K562 (cell line): ENCODE measurements at regions not wholly inside any gene's neighbourhood (a gene's known extent, or its start where the extent isn't known, plus 50 kb on each side); places are given as distances from the start of the nearest gene placed in this dataset.

Source experiments
- ATAC-seq: fragments of 200-7000 bp; cut with Tn5 transposase; 3 replicates; pipeline ENCODE4 v1.9.1; 2020; ENCODE audit warnings: moderate library complexity
- BruUV-seq: library from RNA; stranded (reverse); fragments of 400-500 nt; replicated peaks from 2 replicates; lab custom pipeline; 2021; lab: Mats Ljungman, UMichigan
- CTCF ChIA-PET: fragments of 300-600 bp; formaldehyde crosslinking; extraction: SDS; loops from one replicate; lab custom pipeline; 2021; ENCODE audit warnings: low intra/inter-chr PET ratio; lab: Yijun Ruan, JAX
- POLR2A ChIA-PET: fragments of 300-600, 350-650 bp; sonication (Branson Sonifier 250); formaldehyde crosslinking; extraction: SDS; loops from one replicate; lab custom pipeline; 2021; ENCODE audit warnings: antibody characterized with exemption, inconsistent platforms; lab: Yijun Ruan, JAX
- DNase-seq, 4 experiments: peaks; one replicate each; pipeline versions ENCODE4 v3.0.0 to v3.0.0-alpha.2; 2011 to 2018; ENCODE audit warnings: low spot score in 3 of 4, mixed read lengths in 3 of 4; ENCODE audit errors: extremely low read depth in 1 of 4
- FAIRE-seq: peaks from 2 replicates; lab custom pipeline; 2011; peaks lifted over from hg19 to GRCh38; lab: Jason Lieb, UNC
- H2AFZ ChIP-seq: 2 replicates; pipeline ENCODE4 v1.6.0; 2011; ENCODE audit warnings: low read depth, low read length, control low read depth, inconsistent platforms
- H3K27ac ChIP-seq: fragments of 200-600 bp; 3 replicates; pipeline ENCODE4 v1.8.0; 2011; ENCODE audit warnings: low read depth, mild to moderate bottlenecking, control low read depth, inconsistent platforms, low read length, moderate library complexity, mixed read lengths; ENCODE audit errors: extremely low read depth
- H3K27me3 ChIP-seq, 2 experiments: fragments of 300-600 bp in 1 of 2; 2 replicates in 1 of 2; 3 replicates in 1 of 2; pipeline versions ENCODE4 v1.6.0 to v1.8.0; 2011; ENCODE audit warnings: inconsistent platforms in 2 of 2, low read length in 2 of 2, mild to moderate bottlenecking in 1 of 2, mixed read lengths in 1 of 2, moderate library complexity in 1 of 2; ENCODE audit not compliant: control insufficient read depth in 2 of 2, insufficient read depth in 2 of 2
- H3K36me3 ChIP-seq: fragments of 300-600 bp; 3 replicates; pipeline ENCODE4 v1.8.0; 2011; ENCODE audit warnings: mild to moderate bottlenecking, low read length, inconsistent platforms; ENCODE audit not compliant: control insufficient read depth, insufficient read depth
- H3K4me1 ChIP-seq, 2 experiments: fragments of 200-600 bp in 1 of 2; replicated peaks in 1 of 2; 2 replicates in 1 of 2; 3 replicates in 1 of 2; pipeline versions ENCODE4 v1.5.1 to v1.8.0; 2011; ENCODE audit warnings: inconsistent platforms in 2 of 2, low read length in 2 of 2, mild to moderate bottlenecking in 1 of 2, mixed read lengths in 1 of 2, moderate library complexity in 1 of 2; ENCODE audit not compliant: control insufficient read depth in 2 of 2, insufficient read depth in 2 of 2
- H3K4me2 ChIP-seq: 2 replicates; pipeline ENCODE4 v1.6.1; 2011; ENCODE audit warnings: low read length, control low read depth, inconsistent platforms, mixed read lengths; ENCODE audit not compliant: insufficient read depth
- H3K4me3 ChIP-seq: fragments of 200-600 bp; sonication (generic), shearing (Covaris generic); 2 replicates; pipeline ENCODE4 v1.5.1; 2016; ENCODE audit warnings: control low read depth, inconsistent platforms
- H3K79me2 ChIP-seq: fragments of 200-600 bp; 3 replicates; pipeline ENCODE4 v1.8.0; 2011; ENCODE audit warnings: low read length, inconsistent platforms; ENCODE audit not compliant: control insufficient read depth, insufficient read depth
- H3K9ac ChIP-seq, 2 experiments: 2 replicates each; pipeline versions ENCODE4 v1.6.0 to v1.6.1; 2011; ENCODE audit warnings: low read depth in 2 of 2, low read length in 2 of 2, control low read depth in 1 of 2, inconsistent platforms in 1 of 2, mild to moderate bottlenecking in 1 of 2, mixed read lengths in 1 of 2; ENCODE audit not compliant: insufficient read depth in 1 of 2
- H3K9me1 ChIP-seq: one replicate; pipeline ENCODE4 v1.6.0; 2011; ENCODE audit warnings: inconsistent platforms, mild to moderate bottlenecking, low read length, moderate library complexity; ENCODE audit not compliant: control insufficient read depth, insufficient read depth
- H3K9me3 ChIP-seq: replicated peaks from 2 replicates; pipeline ENCODE4 v1.5.1; 2011; ENCODE audit warnings: low read depth, low read length, inconsistent platforms; ENCODE audit not compliant: control insufficient read depth, insufficient read depth
- H4K20me1 ChIP-seq: replicated peaks from 2 replicates; pipeline ENCODE4 v1.6.1; 2011; ENCODE audit warnings: low read length, inconsistent platforms, mixed read lengths; ENCODE audit not compliant: control insufficient read depth, insufficient read depth
- ARHGAP35 ChIP-seq: fragments of 450-650 bp; IDR thresholded peaks from 2 replicates; pipeline ENCODE4 v1.6.1; 2018; ENCODE audit not compliant: partially characterized antibody
- EZH2 ChIP-seq: IDR thresholded peaks from 2 replicates; pipeline ENCODE4 v1.6.1; 2012; ENCODE audit warnings: low read depth, mild to moderate bottlenecking, inconsistent platforms, low read length, borderline replicate concordance
- HEY1 ChIP-seq: fragments of 250-450 bp; sonication (Bioruptor Pico); IDR thresholded peaks from 2 replicates; pipeline ENCODE4 v1.5.0; 2020; ENCODE audit warnings: mild to moderate bottlenecking, moderate library complexity, borderline replicate concordance
- HMGXB4 ChIP-seq: sonication (generic); formaldehyde crosslinking; IDR thresholded peaks from 2 replicates; pipeline ENCODE4 v1.8.1; 2023; ENCODE audit warnings: mild to moderate bottlenecking, missing genetic modification reagents
- HNRNPK ChIP-seq: fragments of 200-400 bp; formaldehyde crosslinking; IDR thresholded peaks from one replicate; pipeline ENCODE4 v1.6.1; 2018; ENCODE audit warnings: mild to moderate bottlenecking, low read depth, low read length; ENCODE audit not compliant: poor library complexity, severe bottlenecking
- NFYB ChIP-seq: IDR thresholded peaks from 2 replicates; pipeline ENCODE4 v1.6.1; 2011; ENCODE audit warnings: mild to moderate bottlenecking, moderate library complexity; ENCODE audit not compliant: insufficient read length; ENCODE audit errors: extremely low read depth
- TSC22D4 ChIP-seq: fragments of 450-650 bp; IDR thresholded peaks from 2 replicates; pipeline ENCODE4 v1.6.1; 2016; ENCODE audit warnings: missing genetic modification characterization, missing biosample characterization, control low read depth
- ZBTB1 ChIP-seq: sonication (generic); formaldehyde crosslinking; IDR thresholded peaks from 2 replicates; pipeline ENCODE4 v1.8.1; 2023; ENCODE audit warnings: missing genetic modification reagents, low read depth, mild to moderate bottlenecking, borderline replicate concordance
- ZNF212 ChIP-seq: fragments of 450-650 bp; formaldehyde crosslinking; IDR thresholded peaks from 2 replicates; pipeline ENCODE4 v1.4.0; 2020; ENCODE audit warnings: mild to moderate bottlenecking
- ZNF324 ChIP-seq: fragments of 250-450 bp; sonication (Bioruptor Pico); IDR thresholded peaks from 2 replicates; pipeline ENCODE4 v1.4.0; 2020; ENCODE audit warnings: mild to moderate bottlenecking
- ZNF398 ChIP-seq: fragments of 250-450 bp; sonication (Bioruptor Pico); IDR thresholded peaks from 2 replicates; pipeline ENCODE4 v1.8.0; 2021; ENCODE audit warnings: moderate library complexity, mild to moderate bottlenecking, inconsistent platforms
- ZNF696 ChIP-seq: fragments of 250-450 bp; sonication (Bioruptor Pico); conservative IDR thresholded peaks from 2 replicates; pipeline ENCODE4 v1.4.0; 2020; ENCODE audit warnings: mild to moderate bottlenecking, moderate library complexity
- ZNF75A ChIP-seq: fragments of 450-650 bp; formaldehyde crosslinking; IDR thresholded peaks from 2 replicates; pipeline ENCODE4 v1.4.0; 2020; ENCODE audit warnings: mild to moderate bottlenecking
- ZNF785 ChIP-seq: fragments of 250-450 bp; sonication (Bioruptor Pico); IDR thresholded peaks from 2 replicates; pipeline ENCODE4 v1.4.0; 2020; ENCODE audit warnings: mild to moderate bottlenecking
- ZSCAN29 ChIP-seq: fragments of 450-650 bp; IDR thresholded peaks from 2 replicates; pipeline ENCODE4 v1.6.1; 2017
- WGBS: fragments of 100-300 bp; shearing (Covaris generic); methylation state at CpG from one replicate; pipeline ENCODE4 v1.1.6; 2016; ENCODE audit warnings: low coverage, mixed read lengths; ENCODE audit not compliant: insufficient coverage; ENCODE audit errors: missing lambda C conversion rate; 5-methylcytosine and 5-hydroxymethylcytosine counted together
- in situ Hi-C: fragments of 300-500 bp; cut with MboI; formaldehyde crosslinking; loops from 4 replicates; pipeline ENCODE4 v1.15.0; 2018; ENCODE audit warnings: inconsistent platforms, mixed read lengths
- intact Hi-C: fragments of 100-400 bp; cut with micrococcal nuclease; formaldehyde crosslinking; loops from 2 replicates; pipeline ENCODE4 v1.14.2; 2022
- TF ChIP-seq, protein P1 (sequence below): IDR thresholded peaks from 3 replicates; pipeline ENCODE4 v1.6.1; 2011; ENCODE audit warnings: borderline replicate concordance, mild to moderate bottlenecking, moderate library complexity; ENCODE audit not compliant: insufficient read length; ENCODE audit errors: extremely low read depth
- TF ChIP-seq, protein P2 (sequence below): fragments of 250-450 bp; sonication (Bioruptor Pico); IDR thresholded peaks from 2 replicates; pipeline ENCODE4 v1.8.0; 2021; ENCODE audit warnings: mild to moderate bottlenecking, moderate library complexity

DNA sequence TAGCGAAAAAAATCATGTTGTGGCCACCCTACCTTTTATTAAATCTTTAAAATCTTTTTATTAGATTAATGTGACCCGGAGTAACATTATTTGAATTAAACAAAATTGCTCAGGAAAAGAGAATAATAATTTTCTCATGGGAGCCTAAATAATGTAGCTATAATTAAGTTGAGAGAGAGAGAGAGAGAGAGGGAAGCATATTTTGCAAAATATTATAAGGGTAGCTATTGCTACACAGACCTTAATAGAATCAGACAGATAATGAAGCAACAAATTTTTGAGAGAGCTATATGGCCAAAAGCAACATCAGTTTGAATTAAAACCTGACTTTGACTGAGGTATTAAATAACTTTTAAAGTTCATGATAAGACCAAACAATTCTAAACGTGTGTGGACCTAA is 703.5 kb downstream of the TMTC2 start:
- FAIRE-seq: no peak
- intact Hi-C loops: no loop called here
- H2AFZ ChIP-seq: no peak overlapping the region
- H3K4me1 ChIP-seq: no peaks in the 10 kb centered on the region
- in situ Hi-C loops: no loop called here
- 8% methylated on average over 3 of the region's 3 CpGs for WGBS
- H4K20me1 ChIP-seq: no peaks in the 10 kb centered on the region
- no peak for DNase-seq
- POLR2A ChIA-PET: no interaction called here
- no peaks in the 10 kb centered on the region for H3K9me1 ChIP-seq
- no peak for ATAC-seq
- no peaks in the 10 kb centered on the region for H3K36me3 ChIP-seq
- BruUV-seq: no TSS peak
- no peak overlapping the region for H3K4me2 ChIP-seq
- no peaks in the 10 kb centered on the region for H3K9me3 ChIP-seq
- CTCF ChIA-PET: no interaction called here
- H3K4me3 ChIP-seq: no peak overlapping the region
- no peak overlapping the region for H3K27ac ChIP-seq
- H3K79me2 ChIP-seq: no peaks in the 10 kb centered on the region
- no peak overlapping the region for H3K9ac ChIP-seq
- no peaks in the 10 kb centered on the region for H3K27me3 ChIP-seq
- no peak for TF ChIP-seq HMGXB4
- no peak for TF ChIP-seq ZBTB1
- TF ChIP-seq ZSCAN29: no peak
- TF ChIP-seq ZNF696 (CRISPR knock-in tag): no peak
- no peak for TF ChIP-seq TSC22D4 (tag)
- TF ChIP-seq EZH2: no peak
- no peak for TF ChIP-seq ZNF398
- TF ChIP-seq, protein P1, sequence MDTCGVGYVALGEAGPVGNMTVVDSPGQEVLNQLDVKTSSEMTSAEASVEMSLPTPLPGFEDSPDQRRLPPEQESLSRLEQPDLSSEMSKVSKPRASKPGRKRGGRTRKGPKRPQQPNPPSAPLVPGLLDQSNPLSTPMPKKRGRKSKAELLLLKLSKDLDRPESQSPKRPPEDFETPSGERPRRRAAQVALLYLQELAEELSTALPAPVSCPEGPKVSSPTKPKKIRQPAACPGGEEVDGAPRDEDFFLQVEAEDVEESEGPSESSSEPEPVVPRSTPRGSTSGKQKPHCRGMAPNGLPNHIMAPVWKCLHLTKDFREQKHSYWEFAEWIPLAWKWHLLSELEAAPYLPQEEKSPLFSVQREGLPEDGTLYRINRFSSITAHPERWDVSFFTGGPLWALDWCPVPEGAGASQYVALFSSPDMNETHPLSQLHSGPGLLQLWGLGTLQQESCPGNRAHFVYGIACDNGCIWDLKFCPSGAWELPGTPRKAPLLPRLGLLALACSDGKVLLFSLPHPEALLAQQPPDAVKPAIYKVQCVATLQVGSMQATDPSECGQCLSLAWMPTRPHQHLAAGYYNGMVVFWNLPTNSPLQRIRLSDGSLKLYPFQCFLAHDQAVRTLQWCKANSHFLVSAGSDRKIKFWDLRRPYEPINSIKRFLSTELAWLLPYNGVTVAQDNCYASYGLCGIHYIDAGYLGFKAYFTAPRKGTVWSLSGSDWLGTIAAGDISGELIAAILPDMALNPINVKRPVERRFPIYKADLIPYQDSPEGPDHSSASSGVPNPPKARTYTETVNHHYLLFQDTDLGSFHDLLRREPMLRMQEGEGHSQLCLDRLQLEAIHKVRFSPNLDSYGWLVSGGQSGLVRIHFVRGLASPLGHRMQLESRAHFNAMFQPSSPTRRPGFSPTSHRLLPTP: no peak
- TF ChIP-seq ZNF75A: no peak
- TF ChIP-seq HEY1 (CRISPR knock-in tag): no peak
- TF ChIP-seq, protein P2, sequence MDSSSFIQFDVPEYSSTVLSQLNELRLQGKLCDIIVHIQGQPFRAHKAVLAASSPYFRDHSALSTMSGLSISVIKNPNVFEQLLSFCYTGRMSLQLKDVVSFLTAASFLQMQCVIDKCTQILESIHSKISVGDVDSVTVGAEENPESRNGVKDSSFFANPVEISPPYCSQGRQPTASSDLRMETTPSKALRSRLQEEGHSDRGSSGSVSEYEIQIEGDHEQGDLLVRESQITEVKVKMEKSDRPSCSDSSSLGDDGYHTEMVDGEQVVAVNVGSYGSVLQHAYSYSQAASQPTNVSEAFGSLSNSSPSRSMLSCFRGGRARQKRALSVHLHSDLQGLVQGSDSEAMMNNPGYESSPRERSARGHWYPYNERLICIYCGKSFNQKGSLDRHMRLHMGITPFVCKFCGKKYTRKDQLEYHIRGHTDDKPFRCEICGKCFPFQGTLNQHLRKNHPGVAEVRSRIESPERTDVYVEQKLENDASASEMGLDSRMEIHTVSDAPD: no peak
- no peak for TF ChIP-seq ZNF324 (CRISPR knock-in tag)
- no peak for TF ChIP-seq ZNF212 (CRISPR knock-in tag)
- TF ChIP-seq ZNF785 (CRISPR knock-in tag): no peak
- TF ChIP-seq NFYB: no peak
- TF ChIP-seq ARHGAP35: no peak
- TF ChIP-seq HNRNPK: no peak
